IMR-90 (cell line): ENCODE measurements at regions not wholly inside any gene's neighbourhood (a gene's known extent, or its start where the extent isn't known, plus 50 kb on each side); places are given as distances from the start of the nearest gene placed in this dataset.

ENCODE experiments used
- BHLHE40 ChIP-seq: fragments of 150-350 bp; IDR thresholded peaks from 2 replicates; pipeline ENCODE4 v1.6.1; 2016; ENCODE audit warnings: mild to moderate bottlenecking, low read depth, low read length
- POLR2A ChIP-seq: IDR thresholded peaks from 2 replicates; pipeline ENCODE4 v1.6.1; 2012; ENCODE audit warnings: mild to moderate bottlenecking, low read depth, low read length

DNA sequence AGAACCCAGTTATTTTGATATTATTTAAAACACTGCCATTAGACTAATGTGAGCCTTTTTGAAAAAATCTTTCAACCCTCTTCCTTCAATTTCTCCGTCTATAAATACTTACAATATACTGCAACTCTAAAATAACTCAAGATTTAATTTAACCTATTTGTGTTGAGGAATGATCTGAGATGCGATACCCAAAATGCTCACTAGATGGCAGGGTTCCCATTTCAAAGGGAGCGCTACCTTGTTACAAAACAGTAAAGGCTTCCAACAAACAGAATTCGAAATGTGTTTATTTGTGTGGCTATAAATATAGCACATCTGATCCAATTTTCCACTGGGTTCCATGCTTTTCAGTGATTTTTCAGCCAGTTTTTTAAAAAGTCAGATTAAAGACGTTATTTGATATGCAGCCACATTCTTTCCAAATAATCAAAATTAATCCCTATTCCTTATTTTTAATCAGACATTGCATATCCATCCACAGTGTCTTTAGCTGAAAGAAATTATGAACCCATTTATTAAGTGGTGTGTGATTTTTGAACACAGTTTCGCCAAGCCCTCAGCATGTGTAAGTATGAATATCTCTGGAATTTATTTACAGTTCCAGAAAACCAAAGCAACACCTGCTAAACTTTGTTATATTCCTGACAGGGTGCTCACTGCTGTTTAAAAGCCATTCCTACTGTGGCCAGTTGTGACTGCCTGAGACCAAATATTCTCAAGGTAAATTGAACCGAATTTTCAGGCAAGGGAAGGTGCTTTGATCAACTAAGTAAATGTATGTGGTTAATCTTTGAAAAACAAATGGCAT lies 668.0 kb upstream of the LCORL start:
- no peak for TF ChIP-seq BHLHE40
- TF ChIP-seq POLR2A: no peak
